H1 (cell line): ENCODE measurements at regions not wholly inside any gene's neighbourhood (a gene's known extent, or its start where the extent isn't known, plus 50 kb on each side); places are given as distances from the start of the nearest gene placed in this dataset.

ENCODE experiments used
- CTCF ChIA-PET: fragments of 300-600 bp; sonication (Branson Sonifier 250); formaldehyde crosslinking; loops from one replicate; lab custom pipeline; 2021; ENCODE audit not compliant: partially characterized antibody; lab: Charles Lee
- POLR2A ChIA-PET: fragments of 300-600 bp; sonication (Branson Sonifier 250); formaldehyde crosslinking; loops from one replicate; lab custom pipeline; 2021; ENCODE audit warnings: inconsistent platforms; ENCODE audit not compliant: partially characterized antibody; lab: Charles Lee
- DNase-seq, 2 experiments: peaks; one replicate each; pipeline versions ENCODE4 v3.0.0 to v3.0.0-alpha.2; 2010 to 2022; ENCODE audit warnings: low spot score in 2 of 2, low read depth in 1 of 2, mixed read lengths in 1 of 2
- FAIRE-seq: peaks from 2 replicates; lab custom pipeline; 2011; peaks lifted over from hg19 to GRCh38; lab: Jason Lieb, UNC
- H2AFZ ChIP-seq: 2 replicates; pipeline ENCODE4 v1.8.1; 2012; ENCODE audit warnings: low read length, inconsistent platforms
- H2AK5ac ChIP-seq: 2 replicates; pipeline ENCODE4 v1.6.1; 2013; ENCODE audit warnings: low read depth, low read length
- H2BK120ac ChIP-seq: replicated peaks from 2 replicates; pipeline ENCODE3; 2013; ENCODE audit warnings: low read depth, low read length, inconsistent platforms
- H2BK12ac ChIP-seq: 2 replicates; pipeline ENCODE4 v1.6.1; 2013; ENCODE audit warnings: low read depth, low read length
- H2BK15ac ChIP-seq: 2 replicates; pipeline ENCODE4 v1.6.1; 2013; ENCODE audit warnings: low read length
- H2BK20ac ChIP-seq: 2 replicates; pipeline ENCODE4 v1.6.1; 2013; ENCODE audit warnings: low read length
- H2BK5ac ChIP-seq: 2 replicates; pipeline ENCODE4 v1.6.1; 2013; ENCODE audit warnings: low read depth, low read length
- H3K14ac ChIP-seq: 2 replicates; pipeline ENCODE4 v1.6.1; 2013; ENCODE audit warnings: inconsistent platforms; ENCODE audit not compliant: insufficient read length
- H3K18ac ChIP-seq: 2 replicates; pipeline ENCODE4 v1.6.1; 2013; ENCODE audit warnings: low read length; ENCODE audit errors: extremely low read depth
- H3K23ac ChIP-seq: 2 replicates; pipeline ENCODE4 v1.6.1; 2013; ENCODE audit warnings: inconsistent platforms; ENCODE audit not compliant: insufficient read length
- H3K23me2 ChIP-seq: 2 replicates; pipeline ENCODE4 v1.6.1; 2013; ENCODE audit warnings: low read depth, low read length
- H3K27ac ChIP-seq: 2 replicates; pipeline ENCODE4 v1.6.1; 2011; ENCODE audit warnings: low read depth, low read length, inconsistent platforms
- H3K27me3 ChIP-seq, 4 experiments: replicated peaks in 1 of 4; 1 replicate in 1 of 4; 2 replicates in 3 of 4; pipeline versions ENCODE4 v1.6.1 to v1.8.1; 2011 to 2013; ENCODE audit warnings: low read length in 3 of 4, mild to moderate bottlenecking in 3 of 4, inconsistent platforms in 2 of 4, mixed read lengths in 2 of 4, moderate library complexity in 1 of 4; ENCODE audit not compliant: control insufficient read depth in 3 of 4, insufficient read depth in 3 of 4; ENCODE audit errors: extremely low read depth in 1 of 4
- H3K36me3 ChIP-seq, 4 experiments: 2 replicates each; pipeline versions ENCODE4 v1.6.1 to v1.8.1; 2011 to 2013; ENCODE audit warnings: mild to moderate bottlenecking in 4 of 4, low read length in 3 of 4, moderate library complexity in 2 of 4, control low read depth in 1 of 4, inconsistent platforms in 1 of 4; ENCODE audit not compliant: insufficient read depth in 4 of 4, control insufficient read depth in 2 of 4
- H3K4ac ChIP-seq: replicated peaks from 2 replicates; pipeline ENCODE3; 2013; ENCODE audit warnings: low read length, low read depth, mixed read lengths, inconsistent platforms; ENCODE audit not compliant: insufficient read length
- H3K4me1 ChIP-seq, 4 experiments: replicated peaks in 1 of 4; 1 replicate in 1 of 4; 2 replicates in 3 of 4; pipeline versions ENCODE4 v1.6.1 to v1.8.1; 2011 to 2013; ENCODE audit warnings: low read length in 3 of 4, inconsistent platforms in 2 of 4, mixed read lengths in 1 of 4; ENCODE audit not compliant: insufficient read depth in 4 of 4, control insufficient read depth in 3 of 4
- H3K4me2 ChIP-seq, 2 experiments: 2 replicates each; pipeline versions ENCODE4 v1.6.1 to v1.8.1; 2011 to 2013; ENCODE audit warnings: low read depth in 2 of 2, low read length in 2 of 2, control low read depth in 1 of 2, inconsistent platforms in 1 of 2, mild to moderate bottlenecking in 1 of 2; ENCODE audit not compliant: insufficient read depth in 1 of 2
- H3K4me3 ChIP-seq, 4 experiments: fragments of 200-600, 300-600 bp in 1 of 4; sonication (generic), shearing (Covaris generic), sonication (Bioruptor Twin) in 1 of 4; 2 replicates each; pipeline versions ENCODE4 v1.5.1 to v1.8.1; 2011 to 2016; ENCODE audit warnings: low read length in 4 of 4, low read depth in 3 of 4, control low read depth in 2 of 4, inconsistent platforms in 2 of 4, mild to moderate bottlenecking in 2 of 4, mixed read lengths in 1 of 4, moderate library complexity in 1 of 4; ENCODE audit not compliant: insufficient read depth in 2 of 4; ENCODE audit errors: extremely low read depth in 1 of 4
- H3K56ac ChIP-seq: replicated peaks from 2 replicates; pipeline ENCODE3; 2013; ENCODE audit warnings: low read depth, mild to moderate bottlenecking, mixed read lengths, low read length, inconsistent platforms; ENCODE audit not compliant: insufficient read length
- H3K79me1 ChIP-seq: 2 replicates; pipeline ENCODE4 v1.6.1; 2013; ENCODE audit warnings: low read depth, low read length, control low read depth
- H3K79me2 ChIP-seq, 2 experiments: 2 replicates each; pipeline versions ENCODE4 v1.6.1 to v1.8.1; 2012 to 2013; ENCODE audit warnings: low read length in 2 of 2, mild to moderate bottlenecking in 2 of 2, inconsistent platforms in 1 of 2; ENCODE audit not compliant: insufficient read depth in 2 of 2, control insufficient read depth in 1 of 2
- H3K9ac ChIP-seq, 4 experiments: replicated peaks in 1 of 4; 1 replicate in 1 of 4; 2 replicates in 3 of 4; pipeline versions ENCODE4 v1.6.1 to v1.8.1; 2011 to 2013; ENCODE audit warnings: low read depth in 3 of 4, low read length in 3 of 4, control low read depth in 2 of 4, mild to moderate bottlenecking in 2 of 4, moderate library complexity in 2 of 4, inconsistent platforms in 1 of 4; ENCODE audit errors: extremely low read depth in 1 of 4
- H3K9me3 ChIP-seq, 2 experiments: 2 replicates each; pipeline versions ENCODE4 v1.6.1 to v1.8.1; 2012 to 2013; ENCODE audit warnings: mild to moderate bottlenecking in 2 of 2, moderate library complexity in 2 of 2, control low read depth in 1 of 2, inconsistent platforms in 1 of 2, low read depth in 1 of 2, low read length in 1 of 2, mixed read lengths in 1 of 2; ENCODE audit not compliant: insufficient read depth in 2 of 2
- H4K20me1 ChIP-seq, 2 experiments: replicated peaks in 1 of 2; 2 replicates each; pipeline versions ENCODE3 to v1.8.1; 2011 to 2013; ENCODE audit warnings: inconsistent platforms in 2 of 2, low read length in 2 of 2, mild to moderate bottlenecking in 1 of 2; ENCODE audit not compliant: insufficient read depth in 2 of 2, control insufficient read depth in 1 of 2
- H4K5ac ChIP-seq: 2 replicates; pipeline ENCODE4 v1.6.1; 2013; ENCODE audit warnings: low read length, low read depth, mixed read lengths, inconsistent platforms; ENCODE audit not compliant: insufficient read length
- H4K8ac ChIP-seq: 2 replicates; pipeline ENCODE4 v1.8.0; 2013; ENCODE audit warnings: mild to moderate bottlenecking, moderate library complexity, low read length, inconsistent platforms; ENCODE audit not compliant: insufficient read depth; ENCODE audit errors: extremely low read depth
- H4K91ac ChIP-seq: replicated peaks from 2 replicates; pipeline ENCODE3; 2013; ENCODE audit warnings: low read length, mixed read lengths, inconsistent platforms; ENCODE audit not compliant: insufficient read length
- EZH2 ChIP-seq: fragments of 200-600 bp; sonication (generic); IDR thresholded peaks from 2 replicates; pipeline ENCODE4 v1.7.1; 2012; ENCODE audit warnings: low read depth, mild to moderate bottlenecking, moderate library complexity, low read length, inconsistent platforms; ENCODE audit not compliant: severe bottlenecking
- GTF2F1 ChIP-seq: IDR thresholded peaks from 2 replicates; pipeline ENCODE4 v1.6.1; 2012; ENCODE audit warnings: low read depth, low read length, improper control_type of control experiment, borderline replicate concordance
- JUND ChIP-seq: IDR thresholded peaks from 2 replicates; pipeline ENCODE4 v1.6.1; 2011; ENCODE audit warnings: mild to moderate bottlenecking, improper control_type of control experiment, low read length
- KDM5A ChIP-seq: fragments of 200-600 bp; IDR thresholded peaks from 2 replicates; pipeline ENCODE4 v1.7.1; 2012; ENCODE audit warnings: mild to moderate bottlenecking, low read length, inconsistent platforms, mixed read lengths
- NRF1 ChIP-seq: IDR thresholded peaks from 2 replicates; pipeline ENCODE4 v1.6.1; 2011; ENCODE audit warnings: mild to moderate bottlenecking, low read depth, low read length, improper control_type of control experiment
- POLR2AphosphoS5 ChIP-seq: IDR thresholded peaks from 2 replicates; pipeline ENCODE4 v1.6.1; 2011; ENCODE audit warnings: low read depth, low read length
- RNF2 ChIP-seq: fragments of 200-900, 300-1000 bp; sonication (generic); IDR thresholded peaks from 2 replicates; pipeline ENCODE4 v1.7.1; 2016; ENCODE audit warnings: borderline replicate concordance, low read depth, mild to moderate bottlenecking, antibody characterized with exemption, low read length; ENCODE audit not compliant: poor library complexity, severe bottlenecking; ENCODE audit errors: missing control alignments
- SIX5 ChIP-seq: IDR thresholded peaks from 2 replicates; pipeline ENCODE4 v1.6.1; 2011; ENCODE audit warnings: mild to moderate bottlenecking, low read depth, low read length
- TEAD4 ChIP-seq: IDR thresholded peaks from 2 replicates; pipeline ENCODE4 v1.6.1; 2012; ENCODE audit warnings: low read depth, low read length, inconsistent platforms, mixed read lengths

- H2BK5ac ChIP-seq: no peak overlapping the region
- no peak for DNase-seq
- POLR2A ChIA-PET: no interaction called here
- TF ChIP-seq TEAD4 (no peak), EZH2 (no peak), KDM5A (no peak), SIX5 (no peak), GTF2F1 (no peak), NRF1 (no peak), JUND (no peak), POLR2AphosphoS5 (no peak), RNF2 (no peak)
Observed at GRCh38 chr5:158011422-158011821, 152.5 kb upstream of the CLINT1 start.

More at GRCh38 chr5:158011422-158011821, 152.5 kb upstream of the CLINT1 start:
- H3K18ac ChIP-seq: no peak overlapping the region
- H4K8ac ChIP-seq: no peak overlapping the region
- no peak overlapping the region for H4K91ac ChIP-seq
- no peak overlapping the region for H3K4me3 ChIP-seq
- no peak overlapping the region for H2BK15ac ChIP-seq
- peaks cover 2 to 15% (median 10%) of the 10 kb centered on the region in 4 experiments; a peak in 6 of 7 replicates for H3K4me1 ChIP-seq
- H4K5ac ChIP-seq: no peak overlapping the region
- H3K9me3 ChIP-seq: no peaks in the 10 kb centered on the region
- H3K56ac ChIP-seq: no peak overlapping the region
- H3K27me3 ChIP-seq: no peaks in the 10 kb centered on the region
- H2BK120ac ChIP-seq: no peak overlapping the region
- H4K20me1 ChIP-seq: no peaks in the 10 kb centered on the region
- no peaks in the 10 kb centered on the region for H3K79me2 ChIP-seq
- no peak overlapping the region for H3K23ac ChIP-seq
- H2AK5ac ChIP-seq: no peak overlapping the region
- no peak overlapping the region for H3K4me2 ChIP-seq
- no peak overlapping the region for H2BK20ac ChIP-seq
- H3K23me2 ChIP-seq: no peaks in the 10 kb centered on the region
- H3K4ac ChIP-seq: no peak overlapping the region
- FAIRE-seq: no peak
- H2AFZ ChIP-seq: no peak overlapping the region
- CTCF ChIA-PET: interaction anchor here (0.6 to 3.2 kb wide), 8 partner anchors 9 to 268 kb away, joined by 3 to 17 read pairs (median 4); partner anchors contain the start of gene LSM11
- no peak overlapping the region for H3K27ac ChIP-seq
- H3K79me1 ChIP-seq: no peaks in the 10 kb centered on the region
- H3K36me3 ChIP-seq: no peaks in the 10 kb centered on the region
- H3K9ac ChIP-seq: no peak overlapping the region
- H3K14ac ChIP-seq: no peak overlapping the region
- H2BK12ac ChIP-seq: no peak overlapping the region
